Neural crest cell (in vitro differentiated cells): ENCODE measurements at regions not wholly inside any gene's neighbourhood (a gene's known extent, or its start where the extent isn't known, plus 50 kb on each side); places are given as distances from the start of the nearest gene placed in this dataset.
"Not testable (repeated sequence)": the region's sequence is repeated elsewhere in the genome, so short reads cannot be mapped to it uniquely, and the experiment has no call there.

Experiments
- DNase-seq: peaks from one replicate; pipeline ENCODE4 v3.0.0; 2021; ENCODE audit warnings: low read depth, mixed read lengths, low spot score
- H3K27ac Mint-ChIP-seq: one replicate; pipeline ENCODE4 v1.8.0; 2021; ENCODE audit warnings: mild to moderate bottlenecking, mixed read lengths; ENCODE audit not compliant: unreplicated experiment
- H3K27me3 Mint-ChIP-seq: 2 replicates; pipeline ENCODE4 v1.8.0; 2021; ENCODE audit warnings: low read depth, mild to moderate bottlenecking, mixed read lengths
- H3K36me3 Mint-ChIP-seq: 2 replicates; pipeline ENCODE4 v1.8.0; 2021; ENCODE audit warnings: low read depth, mild to moderate bottlenecking, mixed read lengths
- H3K4me1 Mint-ChIP-seq: 2 replicates; pipeline ENCODE4 v1.8.0; 2021; ENCODE audit warnings: mixed read lengths
- H3K4me3 Mint-ChIP-seq: one replicate; pipeline ENCODE4 v1.8.0; 2021; ENCODE audit warnings: mild to moderate bottlenecking, mixed read lengths
- H3K9me3 Mint-ChIP-seq: 2 replicates; pipeline ENCODE4 v1.8.0; 2021; ENCODE audit warnings: mixed read lengths
- CTCF ChIP-seq: fragments of 200-600 bp; sonication (generic); conservative IDR thresholded peaks from 2 replicates; pipeline ENCODE4 v1.5.0; 2021; ENCODE audit warnings: antibody characterized with exemption, mild to moderate bottlenecking

GRCh38 chr2:193357508-193357907 lies 1162.8 kb upstream of the TMEFF2 start:
- TF ChIP-seq CTCF, result no peak
- Mint-ChIP-seq H3K27me3 (no peaks in the 10 kb centered on the region), H3K4me1 (no peaks in the 10 kb centered on the region), H3K27ac (no peak overlapping the region), H3K4me3 (no peak overlapping the region), H3K36me3 (no peaks in the 10 kb centered on the region), H3K9me3 (no peaks in the 10 kb centered on the region)
- no peak for DNase-seq

- not testable (repeated sequence) for H3K4me1 Mint-ChIP-seq, H3K9me3 Mint-ChIP-seq, H3K4me3 Mint-ChIP-seq, H3K27me3 Mint-ChIP-seq, DNase-seq, H3K36me3 Mint-ChIP-seq, H3K27ac Mint-ChIP-seq
These were observed 1158.0 kb upstream of the TMEFF2 start for GRCh38 chr2:193352665-193353242.

- Mint-ChIP-seq H3K4me3 (no peak overlapping the region), H3K36me3 (no peaks in the 10 kb centered on the region), H3K9me3 (no peaks in the 10 kb centered on the region), H3K4me1 (peaks cover 8% of the 10 kb centered on the region), H3K27ac (no peak overlapping the region), H3K27me3 (no peaks in the 10 kb centered on the region)
- no peak for TF ChIP-seq CTCF
- DNase-seq, result no peak
These were observed 1155.8 kb upstream of the TMEFF2 start for GRCh38 chr2:193350509-193350908.

GRCh38 chr2:193349642-193350041 lies 1154.9 kb upstream of the TMEFF2 start:
- H3K27me3 Mint-ChIP-seq, result no peaks in the 10 kb centered on the region
- DNase-seq, result no peak
- H3K36me3 Mint-ChIP-seq, result no peaks in the 10 kb centered on the region
- H3K9me3 Mint-ChIP-seq, result no peaks in the 10 kb centered on the region
- no peak overlapping the region for H3K4me3 Mint-ChIP-seq
- no peak overlapping the region for H3K27ac Mint-ChIP-seq
- H3K4me1 Mint-ChIP-seq, result peaks cover 8% of the 10 kb centered on the region
- TF ChIP-seq CTCF, result no peak

- no peak for TF ChIP-seq CTCF
- no peak for DNase-seq
- Mint-ChIP-seq H3K9me3 (no peaks in the 10 kb centered on the region), H3K36me3 (no peaks in the 10 kb centered on the region), H3K27me3 (no peaks in the 10 kb centered on the region), H3K4me1 (peaks cover 8% of the 10 kb centered on the region), H3K4me3 (no peak overlapping the region), H3K27ac (no peak overlapping the region)
These were observed 1153.3 kb upstream of the TMEFF2 start for GRCh38 chr2:193348055-193348454.

GRCh38 chr2:193336781-193337180 lies 1142.0 kb upstream of the TMEFF2 start:
- DNase-seq, result no peak
- peaks cover 3% of the 10 kb centered on the region for H3K4me1 Mint-ChIP-seq
- H3K36me3 Mint-ChIP-seq, result no peaks in the 10 kb centered on the region
- no peak for TF ChIP-seq CTCF
- no peaks in the 10 kb centered on the region for H3K9me3 Mint-ChIP-seq
- no peak overlapping the region for H3K4me3 Mint-ChIP-seq
- no peaks in the 10 kb centered on the region for H3K27me3 Mint-ChIP-seq
- no peak overlapping the region for H3K27ac Mint-ChIP-seq
